SH-SY5Y (cell line): ENCODE measurements at regions not wholly inside any gene's neighbourhood (a gene's known extent, or its start where the extent isn't known, plus 50 kb on each side); places are given as distances from the start of the nearest gene placed in this dataset.

Source experiments
- GATA2 ChIP-seq: IDR thresholded peaks from 2 replicates; pipeline ENCODE4 v1.6.1; 2011; ENCODE audit warnings: mild to moderate bottlenecking, low read depth, low read length
- GATA3 ChIP-seq: IDR thresholded peaks from 2 replicates; pipeline ENCODE4 v1.6.1; 2011; ENCODE audit warnings: low read depth, mild to moderate bottlenecking, low read length, moderate library complexity

DNA sequence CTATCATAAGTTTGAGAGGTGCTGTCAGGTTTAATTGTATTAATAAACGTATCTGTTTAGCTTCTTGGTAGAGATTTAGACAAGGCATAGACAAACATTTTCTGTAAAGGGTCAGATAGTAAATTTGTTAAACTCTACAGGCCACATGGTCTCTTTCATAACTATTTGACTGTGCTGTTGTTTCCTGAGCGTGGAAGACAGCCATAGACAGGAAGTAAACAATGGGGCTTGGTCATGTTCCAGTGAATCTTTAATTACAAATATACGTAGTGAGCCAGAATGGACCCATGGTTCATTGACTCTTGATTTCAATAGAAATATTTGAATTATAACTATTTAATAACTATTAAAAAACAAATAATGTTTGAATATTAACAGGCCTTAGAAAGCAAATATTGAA, 451.1 kb downstream of the SH2D4B start:
- TF ChIP-seq GATA2 (no peak), GATA3 (no peak)

DNA sequence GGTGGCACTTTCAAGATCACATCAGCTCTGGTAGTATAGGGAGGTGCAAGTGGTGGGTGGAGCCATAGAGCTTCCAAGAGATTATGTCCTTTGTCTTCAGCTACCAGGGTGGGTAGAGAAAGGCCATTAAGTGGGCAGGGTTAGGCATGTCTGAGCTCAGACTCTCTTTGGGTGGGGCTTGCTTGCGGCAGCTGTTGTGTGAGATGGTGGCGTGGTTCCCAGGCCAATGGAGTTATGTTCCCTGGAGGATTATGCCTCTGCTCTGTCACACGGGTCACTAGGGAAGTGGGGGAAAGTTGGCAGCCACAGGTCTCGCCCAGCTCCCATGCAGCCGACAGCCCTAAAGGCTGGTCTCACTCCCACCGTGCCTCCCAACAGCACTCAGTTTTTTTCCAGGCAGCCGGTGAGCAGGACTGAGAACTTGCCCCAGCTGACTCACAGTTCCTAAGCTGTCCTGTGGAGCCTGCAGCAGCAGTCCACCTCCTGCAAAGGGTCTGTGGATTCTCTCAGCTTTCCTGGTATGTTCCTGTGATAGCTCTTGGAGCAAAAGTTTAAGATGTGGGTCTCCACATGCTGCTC, 459.0 kb downstream of the SH2D4B start:
- TF ChIP-seq GATA2 = no peak
- TF ChIP-seq GATA3 = no peak

DNA sequence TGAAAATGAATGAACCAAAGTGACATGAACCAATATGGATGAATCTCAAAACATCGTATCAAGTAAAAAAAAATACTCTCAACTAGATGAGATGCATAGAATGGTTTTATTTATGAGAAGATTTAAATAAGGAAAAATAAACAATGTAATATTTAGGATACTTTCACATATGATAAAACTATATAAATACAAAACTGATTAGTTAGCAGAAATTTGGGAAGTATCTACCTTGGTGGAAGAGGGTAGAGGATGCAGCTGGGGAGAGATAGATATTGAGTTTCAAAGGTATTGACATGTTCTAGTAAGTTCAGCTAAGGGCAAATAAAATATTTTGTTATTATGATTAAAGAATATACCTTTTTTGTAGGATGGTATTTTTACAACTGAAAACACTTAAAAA, 463.1 kb downstream of the SH2D4B start:
- no peak for TF ChIP-seq GATA2

DNA sequence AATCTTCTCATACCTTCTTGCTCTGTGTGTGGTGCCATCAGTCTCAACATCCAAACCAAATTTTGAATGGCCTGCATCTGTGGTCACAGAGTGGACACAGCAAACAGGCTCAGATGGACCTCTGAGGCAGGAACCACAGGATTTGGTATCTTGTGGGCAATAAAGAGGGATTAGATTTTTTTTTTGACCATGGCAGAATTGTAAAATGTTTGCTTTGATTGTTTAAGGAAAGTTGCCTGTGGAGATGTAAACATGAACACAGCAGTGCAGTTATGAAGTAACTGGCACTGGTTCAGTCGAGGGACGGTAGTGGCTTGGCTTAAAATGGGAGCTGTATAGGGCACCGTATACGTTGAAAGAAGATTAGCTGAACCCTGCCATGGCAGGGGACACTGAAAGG, 464.7 kb downstream of the SH2D4B start:
- TF ChIP-seq GATA2 (no peak), GATA3 (no peak)

DNA sequence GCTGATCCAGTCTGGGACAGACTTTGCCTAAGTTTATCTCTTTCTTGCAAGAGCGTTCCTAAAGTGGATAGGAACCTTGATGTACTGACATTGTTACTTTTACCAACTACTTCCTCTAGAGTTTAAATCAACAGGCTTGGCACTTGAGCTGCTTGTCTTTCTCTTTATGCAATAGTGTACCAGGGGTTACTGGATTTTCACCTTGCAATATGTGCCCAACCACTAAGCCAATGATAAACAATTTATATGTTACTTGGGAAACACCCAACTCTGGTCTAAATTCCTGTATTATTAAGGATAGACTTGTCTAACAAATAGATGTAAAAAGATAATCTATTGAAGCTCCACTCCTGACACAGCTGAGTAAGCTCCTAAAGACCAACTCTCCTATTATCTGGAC, 470.2 kb downstream of the SH2D4B start:
- no peak for TF ChIP-seq GATA3
- TF ChIP-seq GATA2 = no peak

DNA sequence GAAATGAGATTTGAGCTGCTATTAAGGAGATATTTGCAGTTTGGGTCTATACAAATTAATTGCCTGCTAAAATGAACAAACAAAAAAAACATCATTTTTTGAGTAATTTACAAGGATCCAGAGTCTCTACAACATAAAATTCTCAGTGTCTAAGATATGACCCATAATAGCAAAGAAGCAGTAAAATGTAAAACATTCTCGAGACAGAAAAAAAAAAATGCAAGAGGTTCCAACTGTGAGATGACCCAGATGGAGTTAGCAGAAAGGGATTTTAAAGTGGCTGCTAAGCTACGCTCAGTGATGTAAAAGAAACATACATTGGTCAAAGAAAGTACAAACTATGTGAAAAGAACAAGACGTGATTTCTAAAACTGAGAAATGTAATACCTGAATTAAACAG, 471.0 kb downstream of the SH2D4B start:
- no peak for TF ChIP-seq GATA2
- no peak for TF ChIP-seq GATA3

DNA sequence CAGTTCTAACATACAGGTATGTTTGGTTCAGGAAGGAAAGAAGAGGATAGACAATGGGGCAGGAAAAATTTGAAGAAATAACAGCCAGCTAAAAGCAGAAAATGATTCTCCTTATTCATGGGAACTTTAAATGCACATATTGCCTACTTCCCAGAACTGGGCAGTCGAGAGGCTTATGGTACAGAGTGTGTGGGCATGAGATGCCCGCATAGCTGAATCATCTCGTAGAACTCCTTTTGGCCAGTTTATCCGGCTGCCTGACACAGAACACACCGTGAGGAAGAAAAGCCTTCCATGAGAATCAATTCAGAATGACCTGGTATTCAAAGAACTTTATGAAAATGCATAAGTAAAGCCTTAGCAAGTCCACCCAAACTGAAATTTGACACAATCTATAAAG, 471.6 kb downstream of the SH2D4B start:
- TF ChIP-seq GATA2 = no peak
- TF ChIP-seq GATA3 = no peak

DNA sequence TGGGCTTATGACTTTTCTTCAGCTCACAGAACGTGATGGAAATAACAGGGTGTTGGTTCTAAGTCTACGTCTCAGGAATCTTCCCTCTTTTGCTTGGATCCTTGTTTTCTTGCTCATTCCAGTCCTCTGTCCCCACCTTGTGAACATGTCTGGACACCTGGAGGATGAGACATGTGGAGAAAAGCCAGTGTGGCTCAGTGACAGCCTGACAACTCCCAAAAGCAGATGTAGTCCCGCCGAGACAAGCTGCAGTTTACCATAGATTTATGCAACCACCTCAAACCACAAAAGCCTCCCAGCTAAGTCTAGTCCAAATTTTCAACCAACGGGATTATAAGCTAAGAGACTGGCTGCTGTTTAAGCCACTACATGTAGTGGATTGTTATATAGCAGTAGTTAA, 476.1 kb downstream of the SH2D4B start:
- TF ChIP-seq GATA3 (no peak), GATA2 (no peak)

DNA sequence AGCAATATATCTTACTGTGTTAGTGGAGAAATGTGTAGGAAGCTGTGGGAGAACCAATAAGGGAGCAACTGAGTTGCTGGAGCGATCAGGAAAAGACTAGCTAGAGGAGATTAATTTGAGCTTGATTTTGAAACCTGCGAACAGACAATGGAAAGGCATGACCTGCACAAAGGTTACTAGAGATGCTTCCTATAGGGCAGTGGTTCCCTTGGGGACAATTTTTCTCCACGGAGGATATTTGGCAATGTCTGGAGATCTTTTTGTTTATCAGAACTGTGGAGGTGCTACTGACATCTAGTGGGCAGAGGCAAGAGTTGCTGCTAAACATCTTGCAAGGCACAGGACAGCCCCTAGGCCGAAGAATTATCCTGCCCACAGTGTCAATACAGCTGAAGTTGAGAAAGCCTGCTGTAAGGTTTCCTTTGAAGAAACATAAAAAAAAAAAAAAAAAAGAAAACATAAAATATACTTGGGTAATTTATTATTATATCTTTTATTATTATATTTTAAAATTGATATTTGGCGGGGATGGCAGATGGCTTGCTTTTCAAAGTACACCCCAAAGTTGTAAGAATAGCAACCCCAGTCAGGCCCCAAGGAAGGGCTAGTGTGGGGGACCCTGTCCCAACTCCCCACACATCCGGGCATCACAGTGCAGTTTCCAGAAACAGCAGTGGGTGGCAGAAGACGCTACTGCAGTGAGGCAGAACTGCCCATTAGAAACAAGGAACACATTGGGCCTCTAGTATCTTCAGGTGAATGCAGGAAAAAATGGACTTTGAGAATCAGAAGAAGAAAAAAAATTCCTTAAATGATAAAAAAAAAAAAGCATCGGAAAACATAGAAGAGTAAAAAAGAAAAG, 481.6 kb downstream of the SH2D4B start:
- TF ChIP-seq GATA2 = no peak
- no peak for TF ChIP-seq GATA3

DNA sequence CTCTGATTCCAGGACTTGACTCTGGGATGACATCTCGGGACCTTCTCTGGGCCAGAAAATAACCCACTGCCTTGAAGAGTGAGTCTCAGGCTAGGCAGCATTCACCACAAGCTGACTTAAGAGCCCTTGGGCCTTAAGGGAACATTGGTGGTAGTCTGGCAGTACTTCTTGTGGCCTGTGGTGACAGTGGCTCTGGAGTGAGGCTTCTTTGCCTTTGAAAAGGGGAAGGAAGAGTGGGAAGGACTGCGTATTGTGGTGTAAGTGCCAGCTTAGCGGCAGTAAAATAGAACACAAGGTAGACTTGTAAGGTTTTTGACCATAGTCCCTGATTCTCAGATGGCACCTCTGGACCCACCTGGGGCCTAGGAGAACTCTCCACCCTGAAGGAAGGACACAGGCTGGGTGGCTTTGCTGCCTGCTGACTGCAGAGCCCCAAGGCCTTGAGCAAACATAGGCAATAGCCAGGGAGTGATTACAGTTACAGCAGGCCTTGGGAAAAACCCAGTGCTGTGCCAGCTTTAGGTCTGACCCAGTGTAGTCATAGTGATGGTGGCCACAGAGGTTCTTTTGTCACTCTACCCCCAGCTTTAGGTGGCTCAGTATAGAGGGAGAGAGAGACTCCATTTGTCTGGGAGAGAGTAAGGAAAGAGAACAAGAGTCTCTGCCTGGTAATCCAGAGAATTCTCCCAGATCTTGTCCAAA, 483.9 kb downstream of the SH2D4B start:
- TF ChIP-seq GATA2 (no peak), GATA3 (no peak)

DNA sequence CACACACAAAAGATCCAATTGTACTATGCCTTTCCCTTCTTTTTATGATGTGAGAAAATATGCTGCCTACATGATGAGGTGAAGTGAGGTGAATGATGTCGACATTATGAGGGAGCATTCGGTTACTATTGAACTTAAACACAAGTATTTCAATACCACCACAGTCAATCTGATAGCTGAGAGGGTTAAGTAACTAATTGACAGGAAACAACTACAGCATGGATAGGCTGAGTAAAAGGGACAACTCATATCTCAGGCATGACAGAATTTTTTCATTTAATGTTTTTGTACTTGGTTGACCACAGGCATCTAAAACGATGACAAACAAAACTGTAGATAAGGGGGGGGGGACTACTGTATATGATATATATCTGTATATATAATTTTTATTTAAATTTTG, 488.9 kb downstream of the SH2D4B start:
- TF ChIP-seq GATA2 (no peak), GATA3 (no peak)

DNA sequence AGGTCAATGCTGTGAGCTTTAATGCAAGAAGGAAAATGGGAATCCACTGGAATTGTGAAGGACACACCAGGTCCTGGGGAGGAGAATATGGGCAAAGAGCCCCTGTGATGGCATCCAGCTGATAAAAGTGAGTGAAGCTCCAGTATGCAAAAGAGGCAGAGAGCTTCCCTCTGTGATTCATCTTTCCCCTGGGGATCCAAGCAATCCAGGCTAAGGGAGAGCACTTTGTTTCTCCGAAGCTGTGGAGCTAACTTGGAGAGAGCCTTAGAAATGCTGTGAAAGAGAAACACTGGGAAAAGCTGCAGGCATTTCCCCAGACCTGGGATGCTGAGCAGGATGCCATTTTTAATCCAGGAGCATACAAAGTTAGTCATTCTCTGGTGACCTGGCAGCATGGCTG, 489.5 kb downstream of the SH2D4B start:
- TF ChIP-seq GATA3 (no peak), GATA2 (no peak)

DNA sequence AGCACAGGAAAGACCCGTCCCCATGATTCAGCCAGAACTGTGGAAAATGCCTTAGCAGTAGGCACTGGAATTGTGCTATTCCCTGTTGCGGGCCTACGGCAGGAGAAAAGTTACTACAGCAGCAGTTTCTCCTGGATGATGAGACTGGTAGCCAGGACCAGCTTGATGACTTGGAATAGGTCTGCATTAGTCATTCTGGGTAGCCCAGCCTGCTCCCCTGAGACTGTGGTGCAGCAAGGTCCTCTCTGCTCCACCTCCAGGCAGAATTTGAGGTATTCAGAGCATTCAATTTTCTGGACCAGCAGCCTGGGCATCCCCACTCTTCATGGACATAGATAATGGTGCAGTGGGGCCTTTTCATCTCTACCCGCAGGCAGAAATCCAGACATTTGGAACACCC, 490.0 kb downstream of the SH2D4B start:
- TF ChIP-seq GATA3 (no peak), GATA2 (no peak)

DNA sequence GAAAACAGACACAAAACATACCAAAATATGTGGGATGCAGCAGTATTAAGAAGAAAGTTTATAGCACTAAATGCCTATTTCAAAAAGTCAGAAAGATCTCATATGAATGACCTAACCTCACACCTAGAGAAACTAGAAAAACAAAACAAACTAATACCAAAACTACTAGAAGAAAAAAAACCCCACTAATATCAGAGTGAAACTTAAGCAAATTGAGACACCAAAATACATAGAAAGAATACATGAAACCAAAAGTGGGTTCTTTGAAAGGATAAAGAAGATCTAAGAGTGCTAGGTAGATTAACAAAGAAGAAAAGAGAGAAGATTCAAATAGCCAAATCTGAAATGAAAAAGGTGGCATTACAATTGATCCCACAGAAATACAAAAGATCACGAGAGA, 494.1 kb downstream of the SH2D4B start:
- no peak for TF ChIP-seq GATA3
- TF ChIP-seq GATA2 = no peak

DNA sequence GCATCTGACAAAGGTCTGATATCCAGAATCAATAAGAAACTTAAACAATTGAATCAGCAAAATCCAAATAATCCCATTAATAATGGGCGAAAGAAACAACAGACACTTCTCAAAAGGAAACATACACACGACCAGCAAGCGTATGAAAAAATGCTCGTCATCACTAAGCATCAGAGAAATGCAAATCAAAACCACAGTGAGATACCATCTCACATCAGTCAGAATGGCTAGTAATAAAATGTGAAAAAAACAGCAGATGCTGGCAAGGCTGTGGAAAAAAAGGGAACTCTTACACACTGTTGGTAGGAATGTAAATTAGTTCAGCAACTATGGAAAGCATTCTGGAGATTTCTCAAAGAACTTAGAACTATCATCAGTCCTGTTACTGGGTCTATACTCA, 496.7 kb downstream of the SH2D4B start:
- TF ChIP-seq GATA2 (no peak), GATA3 (no peak)
